ENCODE measurements at regions not wholly inside any gene's neighbourhood (a gene's known extent, or its start where the extent isn't known, plus 50 kb on each side); places are given as distances from the start of the nearest gene placed in this dataset.

DNA sequence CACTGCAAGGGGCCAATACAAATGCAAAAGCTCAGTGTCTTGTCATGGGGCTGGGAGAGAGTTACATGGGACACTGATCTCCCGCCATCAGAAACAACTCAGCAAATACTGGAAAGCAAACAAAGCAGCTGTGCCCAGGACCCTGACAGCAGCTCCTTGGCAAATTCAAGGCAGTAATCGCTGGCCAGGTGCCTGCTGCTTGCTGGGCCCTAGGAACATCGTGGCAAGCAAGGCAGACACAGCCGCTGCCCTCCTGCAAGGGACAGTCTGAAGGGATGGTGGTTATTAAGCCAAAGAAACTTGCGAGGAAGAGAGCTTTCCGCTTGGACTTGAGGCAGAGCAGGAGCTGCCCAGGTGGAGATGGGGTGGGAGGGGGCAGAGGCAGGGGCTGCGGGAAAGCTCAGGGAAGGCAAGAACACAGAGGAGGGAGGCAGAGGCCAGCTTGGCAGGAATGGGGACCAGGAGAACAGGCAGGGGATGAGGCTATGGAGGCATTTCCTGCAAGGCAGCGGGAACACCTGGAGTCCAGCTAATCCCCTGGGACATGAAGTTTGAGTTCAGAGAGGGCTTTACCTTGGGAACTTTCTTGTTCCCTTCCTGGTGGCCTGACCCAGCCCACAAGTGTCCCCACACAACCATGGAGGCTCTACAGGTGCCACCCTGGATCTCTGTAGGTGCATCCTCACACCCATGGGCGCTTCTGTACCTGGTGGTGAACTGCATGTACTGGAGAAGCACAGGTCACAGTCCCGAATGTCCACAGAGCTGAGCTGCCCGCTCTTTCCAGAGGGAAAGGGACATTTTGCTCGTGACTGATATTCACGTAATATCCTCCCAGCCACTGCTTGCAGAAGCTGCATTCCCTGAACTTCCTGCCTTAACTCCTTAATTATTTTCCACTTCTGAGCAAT is 78.7 kb upstream of the ATP2B2 start:
- DNase-seq (ENCODE audit: low read depth), result no peak

GRCh38 chr3:10585945-10586344 is 80.6 kb upstream of the ATP2B2 start:
- DNase-seq (ENCODE audit: low read depth), result no peak

DNA sequence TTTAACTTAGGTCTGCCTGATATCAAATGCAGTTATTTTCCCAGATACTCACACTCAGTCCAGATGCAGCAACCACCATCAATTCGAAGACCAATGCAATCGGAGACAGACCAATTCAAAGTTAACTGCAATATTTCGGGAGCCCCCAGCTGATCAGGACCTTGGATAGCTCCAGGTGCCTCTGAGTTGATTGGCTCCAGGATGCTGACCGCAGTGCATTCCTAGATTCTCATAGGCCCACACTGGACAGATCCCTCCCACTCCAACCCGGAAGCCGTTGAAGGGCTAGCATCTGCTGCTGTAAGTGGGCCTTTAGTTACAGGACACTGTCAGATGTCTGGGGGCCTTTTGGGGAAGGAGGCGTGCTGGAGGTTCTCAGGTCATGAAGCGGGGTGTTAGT is 89.5 kb upstream of the ATP2B2 start:
- peak; percentile 49 for DNase-seq (ENCODE audit: low read depth)

DNA sequence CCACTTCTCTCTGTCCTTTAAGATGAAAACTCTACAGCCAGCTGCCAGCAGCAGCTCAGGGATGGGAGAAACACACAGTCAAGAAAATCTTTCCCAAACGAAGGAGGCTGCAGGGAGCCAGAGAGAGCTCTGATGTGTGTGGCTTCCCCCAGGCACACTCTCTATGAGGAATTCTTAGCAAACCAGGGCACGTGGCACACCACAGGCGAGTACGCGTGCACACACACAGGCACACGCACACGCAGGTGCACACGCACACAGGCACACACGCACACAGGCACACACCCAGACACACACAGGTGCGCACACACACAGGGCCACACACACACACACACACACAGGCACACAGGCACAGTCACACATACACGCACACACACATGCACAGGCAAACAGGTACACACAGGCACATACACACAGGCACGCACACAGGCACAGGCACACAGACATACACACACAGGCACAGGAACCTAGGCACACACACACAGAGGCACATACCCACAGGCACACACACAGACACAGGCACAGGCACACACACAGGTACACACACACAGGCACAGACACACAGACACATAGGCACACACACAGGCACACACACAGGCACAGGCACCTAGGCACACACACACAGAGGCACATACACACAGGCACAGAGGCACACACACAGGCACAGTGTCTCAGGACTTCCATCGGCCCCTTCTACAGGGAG is 91.5 kb upstream of the ATP2B2 start:
- no peak for DNase-seq (ENCODE audit: low read depth)

- no peak for DNase-seq (ENCODE audit: low read depth)
Measured at GRCh38 chr3:10597733-10598132, 92.3 kb upstream of the ATP2B2 start.

DNA sequence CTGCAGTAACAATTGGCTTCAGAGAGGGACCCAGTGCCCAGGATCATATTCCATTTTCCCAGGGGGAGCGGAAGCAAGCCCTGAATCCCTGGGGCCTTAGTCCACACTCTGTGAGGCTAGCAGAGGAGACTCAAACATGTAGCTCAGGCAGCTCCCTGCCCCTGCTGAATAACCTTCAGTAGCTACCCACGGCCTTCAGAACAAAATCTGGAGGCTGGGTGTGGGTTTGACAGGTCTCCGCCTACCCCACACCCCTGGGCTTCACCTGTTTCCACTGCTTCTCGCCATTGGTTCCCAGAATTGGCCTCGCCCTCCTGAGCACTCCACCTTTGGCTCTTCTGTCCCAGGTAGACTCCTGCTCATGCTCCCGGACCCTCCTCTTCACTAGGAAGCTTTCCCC is 93.6 kb upstream of the ATP2B2 start:
- DNase-seq (ENCODE audit: low read depth), result no peak

- no peak for DNase-seq (ENCODE audit: low read depth)
Measured at GRCh38 chr3:10599444-10599843, 94.1 kb upstream of the ATP2B2 start.

- DNase-seq (ENCODE audit: low read depth), result no peak
Measured at GRCh38 chr3:10600296-10600714, 94.9 kb upstream of the ATP2B2 start.

GRCh38 chr3:10600726-10601125 is 95.3 kb upstream of the ATP2B2 start:
- DNase-seq (ENCODE audit: low read depth), result no peak

GRCh38 chr3:10601151-10601856 is 95.9 kb upstream of the ATP2B2 start:
- no peak for DNase-seq (ENCODE audit: low read depth)

GRCh38 chr3:10601857-10602230 is 96.5 kb upstream of the ATP2B2 start:
- DNase-seq (ENCODE audit: low read depth), result no peak

DNA sequence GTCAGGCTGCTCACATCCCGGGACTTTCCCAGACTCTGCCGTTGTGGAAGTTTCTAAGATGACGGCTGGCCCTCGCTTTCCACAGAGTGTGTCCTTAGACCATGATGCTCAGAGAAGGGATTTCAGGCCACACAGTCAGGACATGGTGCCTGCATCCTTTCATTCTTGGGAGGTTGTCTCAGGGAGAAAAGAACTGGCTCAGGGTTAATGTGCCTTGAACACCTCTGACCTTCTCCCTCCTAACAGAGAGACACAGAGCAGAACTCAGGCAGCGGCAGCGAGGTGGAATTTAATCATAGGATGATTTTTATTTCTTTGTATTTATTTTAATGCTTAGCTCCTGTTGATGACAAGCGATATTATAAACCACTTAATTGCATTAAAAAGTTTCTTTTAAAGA is 96.9 kb upstream of the ATP2B2 start:
- no peak for DNase-seq (ENCODE audit: low read depth)

DNA sequence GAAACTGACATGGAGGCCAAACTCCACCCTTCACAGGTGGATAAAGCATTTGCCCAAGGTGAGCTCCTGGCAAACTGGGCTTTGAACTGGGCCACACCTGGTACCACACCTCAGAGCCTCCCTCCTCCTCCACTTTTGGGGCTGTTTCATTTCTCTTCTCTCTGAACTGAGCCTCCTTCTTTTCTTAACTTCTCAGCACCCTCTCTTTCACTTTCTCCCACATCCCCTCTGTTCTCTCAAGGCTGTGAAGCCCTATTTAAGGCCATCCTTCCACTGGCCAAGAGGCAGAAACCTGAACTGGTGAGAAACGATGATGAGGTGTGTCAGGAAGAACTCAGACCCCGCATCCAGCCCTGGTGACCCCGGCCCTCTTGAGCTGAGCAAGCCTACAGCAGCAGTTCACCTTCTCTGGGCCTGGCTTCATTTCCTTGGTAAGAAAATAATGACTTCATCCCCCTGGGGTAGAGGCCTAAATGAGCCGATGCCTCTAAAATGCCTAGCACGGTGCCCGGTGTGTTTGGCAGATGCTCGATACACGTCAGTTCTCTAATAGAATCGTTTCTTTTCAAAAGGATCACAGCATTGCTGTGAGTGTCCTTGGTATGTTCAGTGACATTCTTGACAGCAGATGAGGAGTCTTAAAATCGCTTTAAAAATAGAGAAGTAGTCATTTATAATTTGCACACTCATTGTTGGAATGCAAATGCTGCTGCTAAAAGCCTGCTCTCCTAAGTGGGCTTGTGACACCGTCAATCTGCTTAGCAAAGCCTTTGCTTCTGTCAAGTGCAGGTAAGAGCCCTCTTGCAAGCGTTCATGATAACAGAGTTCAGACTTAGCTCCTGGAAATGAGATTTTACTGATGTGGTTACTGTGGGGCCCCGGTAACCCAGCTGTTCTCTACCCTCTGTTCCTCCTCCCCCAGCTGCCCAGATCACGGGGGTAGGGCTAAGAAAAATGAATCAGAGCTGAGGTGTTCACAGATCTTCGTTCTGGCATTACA is 97.7 kb upstream of the ATP2B2 start:
- no peak for DNase-seq (ENCODE audit: low read depth)

GRCh38 chr3:10609134-10609533 is 103.7 kb upstream of the ATP2B2 start:
- no peak for DNase-seq (ENCODE audit: low read depth)

DNA sequence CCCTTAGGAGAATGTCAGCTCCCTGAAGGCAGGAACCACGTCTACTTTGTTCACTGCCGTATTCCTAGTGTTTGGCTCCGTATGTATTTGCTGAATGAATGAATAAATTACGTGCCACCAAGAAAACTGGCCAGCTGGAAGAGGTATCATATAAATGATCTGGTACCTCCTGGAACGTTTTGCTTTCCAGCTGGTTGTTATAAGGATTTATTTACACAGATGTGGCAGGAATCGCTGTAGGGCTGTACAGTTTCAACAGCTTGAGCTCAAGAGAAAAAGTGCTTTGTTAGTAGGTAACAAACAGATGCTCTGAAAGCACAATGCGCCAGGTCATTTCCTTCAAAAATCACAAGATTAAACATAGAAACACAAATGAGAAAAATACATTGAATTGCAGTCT is 108.8 kb upstream of the ATP2B2 start:
- DNase-seq (ENCODE audit: low read depth), result no peak

- no peak for DNase-seq (ENCODE audit: low read depth)
Measured at GRCh38 chr3:10615715-10616114, 110.3 kb upstream of the ATP2B2 start.

DNA sequence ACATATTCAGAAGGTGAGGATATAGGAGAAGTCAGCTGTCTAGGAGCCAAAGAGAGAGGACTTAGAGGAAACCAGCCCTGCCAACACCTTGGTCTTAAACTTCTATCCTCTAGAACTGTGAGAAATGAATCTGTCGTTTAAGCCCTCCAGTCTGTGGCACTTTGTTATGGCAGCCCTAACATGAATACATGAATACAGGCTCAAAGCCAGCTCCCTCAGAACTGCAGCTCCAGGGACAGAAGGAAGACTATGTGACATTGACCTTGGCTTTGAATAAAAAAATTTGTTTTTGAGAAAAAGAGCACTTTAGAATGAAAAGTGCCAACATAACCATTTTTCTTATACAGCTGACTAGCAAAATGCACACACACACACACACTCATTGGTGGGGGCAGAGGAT is 110.9 kb upstream of the ATP2B2 start:
- no peak for DNase-seq (ENCODE audit: low read depth)

GRCh38 chr3:10619989-10620832 is 114.8 kb upstream of the ATP2B2 start:
- DNase-seq (ENCODE audit: low read depth), result no peak

DNA sequence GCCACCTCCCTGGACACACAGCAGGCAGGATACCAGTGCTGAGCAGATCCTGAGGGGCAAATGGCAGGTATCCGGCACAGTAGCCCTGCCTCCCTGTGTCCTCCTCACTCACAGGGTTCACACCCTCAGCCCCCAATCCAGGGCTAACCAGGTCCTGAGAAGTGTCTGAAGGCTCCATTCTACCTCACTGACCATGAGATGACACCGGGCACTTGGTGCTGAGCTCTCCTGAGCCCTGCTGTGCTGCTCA is 115.4 kb upstream of the ATP2B2 start:
- DNase-seq (ENCODE audit: low read depth), result no peak

GRCh38 chr3:10623578-10624275 is 118.3 kb upstream of the ATP2B2 start:
- DNase-seq (ENCODE audit: low read depth), result no peak

Data from forelimb muscle (tissue), 1 donor.